HG02840 (cell line): ENCODE measurements at regions not wholly inside any gene's neighbourhood (a gene's known extent, or its start where the extent isn't known, plus 50 kb on each side); places are given as distances from the start of the nearest gene placed in this dataset.

Experiments used
- ATAC-seq: cut with Tn5 transposase; IDR thresholded peaks from one replicate; pipeline ENCODE4 v1.9.1; 2021; ENCODE audit warnings: mild to moderate bottlenecking, moderate library complexity, moderate number of reproducible peaks; ENCODE audit not compliant: unreplicated experiment, low FRiP score

GRCh38 chr7:25543798-25544197 lies 315.5 kb upstream of the NPVF start:
- no peak for ATAC-seq

- ATAC-seq: no peak
Observed at GRCh38 chr7:25544254-25544653, 316.0 kb upstream of the NPVF start.

- ATAC-seq: no peak
Observed at GRCh38 chr7:25545124-25546008, 317.1 kb upstream of the NPVF start.

- ATAC-seq: no peak
Observed at GRCh38 chr7:25546306-25546705, 318.0 kb upstream of the NPVF start.

GRCh38 chr7:25549271-25549921 lies 321.1 kb upstream of the NPVF start:
- ATAC-seq: no peak

- no peak for ATAC-seq
Observed at GRCh38 chr7:25550149-25550548, 321.9 kb upstream of the NPVF start.

- no peak for ATAC-seq
Observed at GRCh38 chr7:25552998-25553397, 324.7 kb upstream of the NPVF start.

- ATAC-seq: no peak
Observed at GRCh38 chr7:25553580-25554291, 325.4 kb upstream of the NPVF start.

GRCh38 chr7:25557379-25557917 lies 329.2 kb upstream of the NPVF start:
- ATAC-seq: no peak

GRCh38 chr7:25557930-25558329 lies 329.6 kb upstream of the NPVF start:
- ATAC-seq: no peak

- ATAC-seq: no peak
Observed at GRCh38 chr7:25558605-25559004, 330.3 kb upstream of the NPVF start.

- ATAC-seq: no peak
Observed at GRCh38 chr7:25559581-25560367, 331.5 kb upstream of the NPVF start.

- ATAC-seq: no peak
Observed at GRCh38 chr7:25562673-25563182, 334.4 kb upstream of the NPVF start.

- no peak for ATAC-seq
Observed at GRCh38 chr7:25565002-25565401, 336.7 kb upstream of the NPVF start.

- ATAC-seq: no peak
Observed at GRCh38 chr7:25565949-25566348, 337.7 kb upstream of the NPVF start.

GRCh38 chr7:25567430-25567829 lies 339.1 kb upstream of the NPVF start:
- ATAC-seq: no peak

GRCh38 chr7:25569765-25570164 lies 341.5 kb upstream of the NPVF start:
- no peak for ATAC-seq

- ATAC-seq: no peak
Observed at GRCh38 chr7:25572423-25572822, 344.1 kb upstream of the NPVF start.

- no peak for ATAC-seq
Observed at GRCh38 chr7:25574828-25575227, 346.5 kb upstream of the NPVF start.

GRCh38 chr7:25575634-25576033 lies 347.3 kb upstream of the NPVF start:
- no peak for ATAC-seq
